ENCODE measurements at regions not wholly inside any gene's neighbourhood (a gene's known extent, or its start where the extent isn't known, plus 50 kb on each side); places are given as distances from the start of the nearest gene placed in this dataset.

DNA sequence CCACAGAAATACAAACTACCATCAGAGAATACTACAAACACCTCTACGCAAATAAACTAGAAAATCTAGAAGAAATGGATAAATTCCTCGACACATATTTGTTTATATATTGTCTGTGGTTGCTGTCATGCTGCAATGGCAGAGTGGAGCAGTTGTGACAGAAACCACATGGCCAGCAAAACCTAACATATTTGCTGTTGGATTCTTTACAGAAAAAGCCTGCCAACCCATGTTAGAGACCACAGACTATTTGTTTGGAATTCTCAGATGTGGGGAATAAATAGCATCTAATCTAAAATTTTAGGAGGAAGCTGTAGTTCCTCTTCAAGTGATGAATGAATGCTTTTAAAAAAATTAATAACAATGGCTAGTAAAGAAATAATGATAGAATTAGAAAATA is 341.6 kb upstream of the AZI2 start:
- no peak overlapping the region for H3K4me3 ChIP-seq
- H3K36me3 ChIP-seq = no peaks in the 10 kb centered on the region
- ATAC-seq (ENCODE audit: insufficient number of reproducible peaks, low FRiP score, low read depth) = no peak
- no peaks in the 10 kb centered on the region for H3K9me3 ChIP-seq
- DNase-seq (ENCODE audit: low spot score) = no peak
- H3K4me1 ChIP-seq (ENCODE audit: control insufficient read depth in 1 of 2, low read depth in 2 of 2) = no peaks in the 10 kb centered on the region
- H3K27me3 ChIP-seq (replicated peaks; ENCODE audit: insufficient read depth) = no peaks in the 10 kb centered on the region
- TF ChIP-seq, protein P1, sequence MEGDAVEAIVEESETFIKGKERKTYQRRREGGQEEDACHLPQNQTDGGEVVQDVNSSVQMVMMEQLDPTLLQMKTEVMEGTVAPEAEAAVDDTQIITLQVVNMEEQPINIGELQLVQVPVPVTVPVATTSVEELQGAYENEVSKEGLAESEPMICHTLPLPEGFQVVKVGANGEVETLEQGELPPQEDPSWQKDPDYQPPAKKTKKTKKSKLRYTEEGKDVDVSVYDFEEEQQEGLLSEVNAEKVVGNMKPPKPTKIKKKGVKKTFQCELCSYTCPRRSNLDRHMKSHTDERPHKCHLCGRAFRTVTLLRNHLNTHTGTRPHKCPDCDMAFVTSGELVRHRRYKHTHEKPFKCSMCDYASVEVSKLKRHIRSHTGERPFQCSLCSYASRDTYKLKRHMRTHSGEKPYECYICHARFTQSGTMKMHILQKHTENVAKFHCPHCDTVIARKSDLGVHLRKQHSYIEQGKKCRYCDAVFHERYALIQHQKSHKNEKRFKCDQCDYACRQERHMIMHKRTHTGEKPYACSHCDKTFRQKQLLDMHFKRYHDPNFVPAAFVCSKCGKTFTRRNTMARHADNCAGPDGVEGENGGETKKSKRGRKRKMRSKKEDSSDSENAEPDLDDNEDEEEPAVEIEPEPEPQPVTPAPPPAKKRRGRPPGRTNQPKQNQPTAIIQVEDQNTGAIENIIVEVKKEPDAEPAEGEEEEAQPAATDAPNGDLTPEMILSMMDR (IDR thresholded peaks at IDR 0.05) = no peak
- H3K27ac ChIP-seq = no peak overlapping the region

GRCh38 chr3:28698706-28699105 is 350.1 kb upstream of the AZI2 start:
- H3K4me3 ChIP-seq = no peak overlapping the region
- no peak overlapping the region for H3K27ac ChIP-seq
- no peak for DNase-seq (ENCODE audit: low spot score)
- no peak for ATAC-seq (ENCODE audit: insufficient number of reproducible peaks, low FRiP score, low read depth)
- no peaks in the 10 kb centered on the region for H3K9me3 ChIP-seq
- TF ChIP-seq, protein P1 (IDR thresholded peaks at IDR 0.05) = no peak
- no peaks in the 10 kb centered on the region for H3K4me1 ChIP-seq (ENCODE audit: control insufficient read depth in 1 of 2, low read depth in 2 of 2)
- H3K27me3 ChIP-seq (replicated peaks; ENCODE audit: insufficient read depth) = no peaks in the 10 kb centered on the region
- no peaks in the 10 kb centered on the region for H3K36me3 ChIP-seq

DNA sequence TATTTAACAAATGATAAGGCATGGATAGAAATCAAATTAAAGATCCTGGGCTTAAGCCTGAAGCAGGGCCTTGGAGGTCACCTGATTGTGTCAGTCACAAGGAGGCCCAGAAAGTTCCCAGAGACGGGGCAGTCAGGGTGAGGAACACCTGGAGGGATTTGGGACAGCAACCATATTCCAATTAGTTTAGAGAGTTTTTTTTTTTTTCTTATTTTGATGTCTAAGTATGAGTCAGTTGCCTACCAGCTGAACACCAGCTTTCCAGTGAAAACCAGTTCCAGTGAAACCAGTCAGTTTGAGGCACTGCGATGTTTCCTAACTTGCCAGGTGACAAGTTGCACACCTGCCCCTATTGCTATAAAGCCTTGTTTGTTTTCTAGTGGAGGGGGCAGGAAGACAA is 350.7 kb upstream of the AZI2 start:
- TF ChIP-seq, protein P1 (IDR thresholded peaks at IDR 0.05) = no peak
- no peaks in the 10 kb centered on the region for H3K4me1 ChIP-seq (ENCODE audit: control insufficient read depth in 1 of 2, low read depth in 2 of 2)
- no peak for DNase-seq (ENCODE audit: low spot score)

DNA sequence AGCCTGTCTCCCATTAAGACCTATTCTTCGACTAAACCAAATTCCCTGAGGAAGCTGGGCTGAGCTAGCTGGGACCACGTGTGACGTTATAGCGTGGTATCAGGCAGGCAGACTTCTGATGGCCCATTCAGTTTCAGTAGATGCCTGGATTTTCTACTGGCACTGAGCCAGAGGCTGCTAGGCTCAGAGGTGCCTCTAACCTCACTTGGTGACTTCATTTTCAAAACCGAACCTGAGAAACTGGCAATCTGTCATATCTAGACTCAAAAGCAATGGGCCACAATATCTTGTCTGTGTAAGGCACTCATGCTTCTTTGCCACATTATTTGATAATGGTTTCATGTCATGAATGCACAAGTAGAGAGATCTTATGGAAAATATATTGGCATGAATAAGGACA is 352.1 kb upstream of the AZI2 start:
- no peak for ATAC-seq (ENCODE audit: insufficient number of reproducible peaks, low FRiP score, low read depth)

More for the DNA sequence above, 350.7 kb upstream of the AZI2 start:
- no peaks in the 10 kb centered on the region for H3K9me3 ChIP-seq
- H3K36me3 ChIP-seq = no peaks in the 10 kb centered on the region
- H3K27ac ChIP-seq = no peak overlapping the region
- no peak overlapping the region for H3K4me3 ChIP-seq
- ATAC-seq (ENCODE audit: insufficient number of reproducible peaks, low FRiP score, low read depth) = no peak
- H3K27me3 ChIP-seq (replicated peaks; ENCODE audit: insufficient read depth) = no peaks in the 10 kb centered on the region

GRCh38 chr3:28703843-28704242 is 355.2 kb upstream of the AZI2 start:
- no peak for DNase-seq (ENCODE audit: low spot score)
- Histone ChIP-seq H3K27me3 (replicated peaks; ENCODE audit: insufficient read depth) (no peaks in the 10 kb centered on the region), H3K4me1 (ENCODE audit: control insufficient read depth in 1 of 2, low read depth in 2 of 2) (no peaks in the 10 kb centered on the region), H3K27ac (no peak overlapping the region), H3K4me3 (no peak overlapping the region), H3K36me3 (no peaks in the 10 kb centered on the region), H3K9me3 (no peaks in the 10 kb centered on the region)
- TF ChIP-seq, protein P1 (IDR thresholded peaks at IDR 0.05) = no peak
- no peak for ATAC-seq (ENCODE audit: insufficient number of reproducible peaks, low FRiP score, low read depth)

More for the DNA sequence above, 352.1 kb upstream of the AZI2 start:
- no peak for DNase-seq (ENCODE audit: low spot score)
- TF ChIP-seq, protein P1 (IDR thresholded peaks at IDR 0.05) = no peak
- H3K4me1 ChIP-seq (ENCODE audit: control insufficient read depth in 1 of 2, low read depth in 2 of 2) = no peaks in the 10 kb centered on the region
- no peak overlapping the region for H3K4me3 ChIP-seq
- H3K9me3 ChIP-seq = no peaks in the 10 kb centered on the region
- no peaks in the 10 kb centered on the region for H3K36me3 ChIP-seq
- no peaks in the 10 kb centered on the region for H3K27me3 ChIP-seq (replicated peaks; ENCODE audit: insufficient read depth)
- no peak overlapping the region for H3K27ac ChIP-seq
